ENCODE measurements at regions not wholly inside any gene's neighbourhood (a gene's known extent, or its start where the extent isn't known, plus 50 kb on each side); places are given as distances from the start of the nearest gene placed in this dataset.

DNA sequence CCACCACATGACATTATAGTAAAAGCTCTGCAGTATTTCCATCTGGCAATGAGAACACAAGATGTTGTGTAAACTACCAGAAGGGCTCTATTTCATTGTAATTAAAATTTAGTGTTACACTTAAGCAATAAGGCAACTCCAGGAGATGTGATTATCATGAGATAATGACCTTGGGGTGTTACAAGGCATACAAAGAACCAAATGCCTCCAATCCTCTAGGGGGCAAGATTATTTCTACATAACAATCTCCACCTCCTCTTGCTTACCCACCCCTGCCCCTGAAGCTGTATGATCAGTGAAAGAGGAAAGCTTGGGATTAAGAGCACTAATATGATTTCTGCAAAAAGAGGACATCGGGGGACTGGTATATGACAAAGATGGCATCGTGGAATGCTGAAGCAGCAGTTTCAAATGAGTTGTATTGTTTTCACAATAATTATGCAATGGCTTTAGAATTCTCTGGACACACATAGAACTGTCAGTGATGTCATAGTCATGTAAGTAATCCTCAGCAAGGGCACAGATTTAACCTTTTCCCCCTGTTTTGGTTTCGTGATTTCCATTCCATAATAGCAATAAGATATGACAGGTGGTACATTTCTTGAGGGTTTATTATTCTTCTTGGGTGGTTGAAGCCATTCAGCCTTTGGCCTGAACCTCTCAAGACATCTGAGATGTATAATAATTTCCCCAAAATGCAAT, 295.3 kb downstream of the MZT1 start:
- no peak for DNase-seq

DNA sequence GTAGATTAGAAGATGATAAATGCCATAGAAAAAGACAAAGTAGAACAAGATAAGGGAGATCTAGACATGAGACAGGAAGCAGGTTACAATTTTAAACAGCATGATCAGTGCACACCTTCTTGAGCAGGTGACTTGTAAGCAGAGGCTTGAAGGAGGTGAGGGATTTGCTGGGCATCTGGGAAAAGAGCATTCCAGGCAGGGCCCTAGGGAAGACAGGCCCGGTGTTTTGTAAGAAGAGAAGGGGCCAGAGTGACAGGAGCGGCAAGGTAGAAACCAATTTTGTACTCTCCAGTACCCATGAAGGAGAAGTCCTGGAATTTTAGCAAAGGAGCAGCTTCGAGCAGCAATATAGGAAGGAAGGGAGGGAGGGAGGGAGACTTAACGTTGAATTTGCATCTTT, 296.5 kb downstream of the MZT1 start:
- no peak for DNase-seq

- no peak for DNase-seq
Measured at GRCh38 chr13:72427757-72428528, 299.5 kb downstream of the MZT1 start.

- DNase-seq: no peak
Measured at GRCh38 chr13:72424059-72424458, 303.4 kb downstream of the MZT1 start.

DNA sequence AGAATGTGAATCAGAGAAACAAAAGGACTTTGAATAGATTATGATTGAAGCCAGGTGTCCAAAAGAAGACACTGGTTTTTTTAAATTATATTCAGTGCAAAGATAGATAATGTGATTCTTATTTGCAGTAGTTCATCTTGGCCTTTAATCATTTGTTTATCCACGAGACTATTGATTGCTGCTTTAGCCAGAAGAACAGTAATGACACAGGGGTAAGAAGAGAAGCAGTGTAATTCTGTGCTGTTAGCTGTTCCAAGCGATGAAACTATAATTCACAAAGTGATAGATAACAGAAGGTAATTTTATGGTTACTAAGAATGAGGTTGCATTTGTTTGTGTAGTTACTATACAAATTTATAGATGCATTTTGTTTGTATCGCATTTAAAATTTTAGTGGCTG, 311.6 kb downstream of the MZT1 start:
- DNase-seq: no peak

GRCh38 chr13:72412481-72412880, 314.9 kb downstream of the MZT1 start:
- DNase-seq: no peak

DNA sequence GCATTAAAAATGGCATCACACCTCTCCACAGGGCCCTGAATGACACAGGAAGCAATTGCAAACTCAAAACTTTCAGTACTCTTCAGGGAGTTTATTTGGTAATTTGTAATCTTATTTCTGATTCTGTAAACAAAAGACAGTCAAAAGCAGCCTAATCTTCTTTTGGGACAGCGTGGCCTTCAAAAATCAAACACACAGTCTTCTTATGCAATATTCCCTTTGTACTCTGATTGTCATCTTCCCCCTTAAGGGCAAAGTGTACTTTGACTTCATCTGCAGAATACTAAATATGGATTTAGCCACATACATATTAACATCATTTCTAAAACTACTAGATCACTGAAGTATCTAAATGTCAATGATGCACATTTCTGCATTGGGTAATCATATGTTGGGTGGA, 322.0 kb downstream of the MZT1 start:
- DNase-seq: no peak

GRCh38 chr13:72403396-72404010, 323.9 kb downstream of the MZT1 start:
- DNase-seq: no peak

GRCh38 chr13:72400856-72401255, 326.6 kb downstream of the MZT1 start:
- no peak for DNase-seq

GRCh38 chr13:72399351-72399750, 328.1 kb downstream of the MZT1 start:
- no peak for DNase-seq

DNA sequence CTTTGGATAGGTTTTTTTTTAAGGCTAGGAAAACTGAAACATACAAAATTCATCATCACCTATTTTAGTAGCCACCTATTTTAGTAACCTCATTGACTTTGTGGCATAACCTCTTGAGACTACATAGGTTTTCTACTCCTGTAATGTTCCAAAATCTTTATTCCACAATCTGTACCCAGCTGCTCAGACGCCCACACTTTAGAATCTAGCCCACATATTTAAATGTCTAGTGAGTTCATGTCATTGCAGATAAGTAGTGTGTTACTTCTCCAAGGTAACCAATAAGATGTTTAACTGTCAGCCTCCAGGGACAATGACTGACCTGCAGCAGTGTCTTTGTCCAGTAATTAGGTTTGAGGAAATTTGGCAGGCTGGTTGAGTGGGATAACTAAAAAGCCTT, 330.2 kb downstream of the MZT1 start:
- DNase-seq: no peak

- DNase-seq: no peak
Measured at GRCh38 chr13:72390909-72391308, 336.5 kb downstream of the MZT1 start.

DNA sequence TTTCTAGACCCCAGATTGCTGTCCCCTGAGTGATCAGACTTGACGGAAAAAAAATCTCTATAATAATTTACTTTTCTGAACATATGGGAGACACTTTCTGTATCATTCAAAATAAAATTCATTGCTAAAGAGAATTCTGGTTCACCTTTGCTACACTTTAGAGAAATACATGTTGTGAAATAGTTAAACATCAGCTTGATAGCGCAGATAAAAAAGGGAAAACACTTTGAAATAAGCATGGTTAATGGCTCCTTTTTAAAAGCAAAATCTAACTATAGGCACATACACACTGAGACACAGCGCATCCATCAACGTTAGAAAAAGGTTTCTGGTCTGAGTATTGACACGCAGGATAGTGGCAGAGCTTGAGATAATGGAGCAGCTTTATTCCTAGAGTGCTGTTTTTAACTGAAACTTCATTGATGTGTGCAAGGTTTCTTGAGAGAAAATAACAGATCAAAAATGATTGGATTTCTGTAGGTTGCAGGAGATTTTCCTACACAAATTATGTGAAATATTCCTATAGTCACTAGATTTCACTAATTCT, 341.2 kb downstream of the MZT1 start:
- no peak for DNase-seq

DNA sequence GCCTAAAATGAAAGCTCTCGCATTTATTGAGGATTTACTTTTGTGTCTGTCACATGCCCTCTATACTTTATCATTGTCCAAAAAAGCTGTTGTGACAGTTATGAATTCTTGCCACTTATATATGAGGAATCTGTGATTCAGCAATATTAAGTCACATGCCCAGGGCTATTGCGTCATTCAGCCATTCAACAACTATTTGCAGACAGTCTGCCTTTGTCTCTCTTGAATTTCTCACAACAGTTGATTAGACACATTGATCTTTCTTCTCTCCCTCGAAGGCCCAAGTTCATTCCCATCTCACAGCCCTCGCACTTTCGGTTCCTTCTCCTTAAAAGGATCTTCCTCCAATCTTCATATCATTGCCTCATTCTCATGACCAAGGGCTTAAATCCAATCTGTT, 342.6 kb downstream of the MZT1 start:
- DNase-seq: no peak

DNA sequence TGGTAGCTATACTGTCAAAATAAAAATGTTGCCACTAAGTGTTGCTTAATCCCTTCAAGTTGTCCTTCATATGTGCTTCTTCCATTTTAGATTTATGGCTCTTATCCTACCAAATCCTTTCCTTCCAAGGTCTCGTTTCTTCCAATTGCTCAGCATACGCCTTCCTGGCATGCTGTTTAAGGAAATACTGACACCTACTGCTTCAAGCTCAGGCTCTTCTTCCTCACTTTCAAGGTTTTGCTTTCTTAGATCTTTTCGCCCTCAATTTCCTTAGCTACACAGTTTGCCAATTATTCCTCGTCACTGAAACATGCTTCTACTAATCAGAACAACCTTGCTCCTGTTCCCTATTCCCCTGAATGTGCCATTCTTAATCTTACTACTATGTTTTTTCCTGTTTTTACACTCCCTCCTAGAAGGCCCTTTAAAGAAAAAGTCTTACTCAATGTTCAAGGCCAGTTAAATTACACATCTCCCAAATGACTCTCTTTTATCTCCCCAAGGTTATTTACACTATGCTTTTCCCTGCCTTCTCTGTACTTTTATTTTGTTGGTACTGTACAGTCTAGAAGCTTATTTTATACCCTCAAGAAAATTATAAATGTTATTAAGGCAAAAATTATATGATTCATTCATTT, 343.1 kb downstream of the MZT1 start:
- no peak for DNase-seq

- DNase-seq: no peak
Measured at GRCh38 chr13:72383646-72384045, 343.8 kb downstream of the MZT1 start.

DNA sequence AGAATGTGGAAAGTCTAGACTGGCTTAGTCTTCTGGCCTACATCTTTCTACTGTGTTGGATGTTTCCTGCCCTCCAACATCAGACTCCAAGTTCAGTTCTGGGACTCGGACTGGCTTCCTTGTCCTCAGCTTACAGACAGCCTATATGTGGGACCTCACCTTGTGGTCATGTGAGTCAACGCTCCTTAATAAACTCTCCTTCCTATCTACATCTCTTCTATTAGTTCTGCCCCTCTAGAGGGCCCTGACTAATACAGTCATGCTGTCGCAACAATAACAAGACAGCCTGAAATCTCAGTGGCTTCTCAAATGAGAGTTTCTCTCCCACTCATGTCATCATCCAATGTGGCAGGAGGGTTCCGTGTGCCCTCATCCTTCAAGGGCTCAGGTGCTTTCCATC, 347.8 kb downstream of the MZT1 start:
- no peak for DNase-seq

GRCh38 chr13:72368031-72368430, 359.4 kb downstream of the MZT1 start:
- no peak for DNase-seq

DNA sequence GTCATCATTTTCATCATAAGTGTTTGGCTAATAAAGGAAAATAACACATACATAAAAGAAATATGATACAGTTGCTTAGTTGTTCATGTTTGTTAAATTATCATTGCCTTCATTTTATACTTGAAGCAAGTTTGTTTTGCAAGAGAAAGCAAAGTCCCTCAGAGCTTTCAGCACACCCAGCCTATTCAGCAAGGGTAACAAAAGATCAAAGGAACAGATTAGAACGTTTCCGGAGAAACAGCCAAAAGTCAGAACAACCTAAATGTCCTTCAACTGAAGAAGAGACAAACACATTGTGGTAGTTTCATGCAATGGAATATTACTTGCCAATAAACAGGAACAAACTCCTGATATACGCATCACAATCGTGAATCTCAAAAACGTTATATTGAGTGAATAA, 380.7 kb downstream of the MZT1 start:
- DNase-seq: no peak

DNA sequence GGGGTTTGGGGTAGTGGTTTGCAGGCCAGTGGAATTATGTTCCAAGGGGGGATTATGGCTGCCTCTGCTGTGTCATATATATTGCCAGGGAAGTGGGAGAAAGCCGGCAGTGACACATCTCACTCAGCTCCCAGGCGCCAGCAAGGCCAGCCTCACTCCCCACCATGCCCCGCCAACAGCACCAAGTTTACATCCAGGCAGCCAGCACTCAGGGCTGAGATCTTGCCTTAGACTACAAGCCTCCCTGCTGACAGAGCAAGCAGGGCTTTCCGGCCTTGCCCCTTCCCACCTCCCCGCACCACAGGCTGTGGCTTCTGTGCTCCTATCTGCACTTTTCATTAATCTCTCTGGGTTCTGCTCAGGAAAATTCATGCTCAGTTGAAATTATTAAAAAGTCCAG, 385.1 kb downstream of the MZT1 start:
- no peak for DNase-seq

GRCh38 chr13:72341904-72342303, 385.5 kb downstream of the MZT1 start:
- no peak for DNase-seq

- no peak for DNase-seq
Measured at GRCh38 chr13:72317346-72318109, 409.9 kb downstream of the MZT1 start.

DNA sequence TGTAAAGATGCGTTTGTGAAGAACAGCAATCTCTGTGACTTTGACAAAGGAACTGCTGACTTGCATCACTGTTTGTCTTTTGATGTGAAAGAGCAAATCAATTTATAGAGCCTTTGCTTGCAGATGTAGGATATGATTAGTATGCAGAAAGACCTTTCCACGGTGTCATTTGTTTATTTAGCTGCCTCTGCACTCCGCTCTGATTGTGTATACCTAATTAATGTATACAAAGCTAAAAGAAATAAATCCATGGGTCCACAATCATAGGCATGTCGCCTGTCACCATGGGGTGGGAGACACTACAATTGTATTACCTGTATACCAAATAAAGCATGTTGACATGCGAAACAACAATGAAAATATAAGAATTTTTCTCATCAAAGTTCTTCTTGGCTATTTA, 410.7 kb downstream of the MZT1 start:
- no peak for DNase-seq

Data from NK-92 treated with Interleukin-12 subunit alpha and Interleukin-12 subunit beta, amount 100 ng/mL, for 24 hours (cell line).